ENCODE measurements at regions not wholly inside any gene's neighbourhood (a gene's known extent, or its start where the extent isn't known, plus 50 kb on each side); places are given as distances from the start of the nearest gene placed in this dataset.
"Not testable (repeated sequence)": the region's sequence is repeated elsewhere in the genome, so short reads cannot be mapped to it uniquely, and the experiment has no call there.

DNA sequence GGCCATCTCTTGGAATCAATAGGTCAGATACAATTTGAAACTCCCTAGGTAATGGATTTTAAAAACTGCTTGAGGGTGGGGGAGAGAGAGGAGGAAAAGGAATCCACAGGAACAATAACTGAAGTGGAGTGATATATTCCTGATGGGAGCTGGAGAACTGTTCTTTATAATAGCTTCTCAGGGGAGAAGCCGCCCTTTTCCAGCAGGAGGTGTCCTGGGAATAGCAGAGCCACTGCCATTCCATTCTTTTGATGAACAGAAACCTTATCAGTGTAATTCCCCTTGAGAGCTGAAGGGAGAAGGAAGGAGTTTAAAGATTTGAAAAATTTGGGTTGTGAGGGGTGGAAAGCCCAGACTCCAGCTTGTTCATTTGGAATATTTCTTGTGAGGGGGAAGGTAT, 504.9 kb upstream of the DPH6 start:
- peaks cover 9% of the 10 kb centered on the region for H3K9me3 Mint-ChIP-seq

DNA sequence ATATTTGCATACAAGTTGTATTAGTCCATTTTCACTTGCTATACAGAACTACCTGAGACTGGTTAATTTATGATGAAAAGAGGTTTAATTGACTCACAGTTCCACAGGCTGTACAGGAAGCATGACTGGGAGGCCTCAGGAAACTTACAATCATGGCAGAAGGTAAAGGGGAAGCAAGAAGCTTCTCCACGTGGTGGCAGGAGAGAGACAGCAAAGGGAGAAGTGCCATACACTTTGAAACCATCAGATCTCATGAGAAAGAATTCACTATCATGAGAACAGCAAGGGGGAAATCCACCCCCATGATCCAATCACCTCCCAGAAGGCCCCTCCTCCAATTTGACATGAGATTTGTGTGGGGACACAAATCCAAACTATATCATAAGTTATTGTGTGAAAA, 506.7 kb upstream of the DPH6 start:
- DNase-seq (ENCODE audit: low spot score in 2 of 2, unreplicated experiment in 2 of 2); H3K27me3 Mint-ChIP-seq (ENCODE audit: low read depth); H3K9me3 Mint-ChIP-seq; H3K27ac Mint-ChIP-seq; H3K36me3 Mint-ChIP-seq; H3K4me3 Mint-ChIP-seq: not testable (repeated sequence)
- H3K4me1 Mint-ChIP-seq: peaks cover 12% of the 10 kb centered on the region

More for the DNA sequence above, 504.9 kb upstream of the DPH6 start:
- TF ChIP-seq, protein P1, sequence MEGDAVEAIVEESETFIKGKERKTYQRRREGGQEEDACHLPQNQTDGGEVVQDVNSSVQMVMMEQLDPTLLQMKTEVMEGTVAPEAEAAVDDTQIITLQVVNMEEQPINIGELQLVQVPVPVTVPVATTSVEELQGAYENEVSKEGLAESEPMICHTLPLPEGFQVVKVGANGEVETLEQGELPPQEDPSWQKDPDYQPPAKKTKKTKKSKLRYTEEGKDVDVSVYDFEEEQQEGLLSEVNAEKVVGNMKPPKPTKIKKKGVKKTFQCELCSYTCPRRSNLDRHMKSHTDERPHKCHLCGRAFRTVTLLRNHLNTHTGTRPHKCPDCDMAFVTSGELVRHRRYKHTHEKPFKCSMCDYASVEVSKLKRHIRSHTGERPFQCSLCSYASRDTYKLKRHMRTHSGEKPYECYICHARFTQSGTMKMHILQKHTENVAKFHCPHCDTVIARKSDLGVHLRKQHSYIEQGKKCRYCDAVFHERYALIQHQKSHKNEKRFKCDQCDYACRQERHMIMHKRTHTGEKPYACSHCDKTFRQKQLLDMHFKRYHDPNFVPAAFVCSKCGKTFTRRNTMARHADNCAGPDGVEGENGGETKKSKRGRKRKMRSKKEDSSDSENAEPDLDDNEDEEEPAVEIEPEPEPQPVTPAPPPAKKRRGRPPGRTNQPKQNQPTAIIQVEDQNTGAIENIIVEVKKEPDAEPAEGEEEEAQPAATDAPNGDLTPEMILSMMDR (IDR thresholded peaks at IDR 0.05; ENCODE audit: unreplicated experiment): no peak
- H3K36me3 Mint-ChIP-seq: peaks cover 4% of the 10 kb centered on the region
- no peaks in the 10 kb centered on the region for H3K27me3 Mint-ChIP-seq (ENCODE audit: low read depth)
- no peak for DNase-seq (ENCODE audit: low spot score in 2 of 2, unreplicated experiment in 2 of 2)
- no peak overlapping the region for H3K27ac Mint-ChIP-seq
- no peak overlapping the region for H3K4me3 Mint-ChIP-seq
- peaks cover 12% of the 10 kb centered on the region for H3K4me1 Mint-ChIP-seq

DNA sequence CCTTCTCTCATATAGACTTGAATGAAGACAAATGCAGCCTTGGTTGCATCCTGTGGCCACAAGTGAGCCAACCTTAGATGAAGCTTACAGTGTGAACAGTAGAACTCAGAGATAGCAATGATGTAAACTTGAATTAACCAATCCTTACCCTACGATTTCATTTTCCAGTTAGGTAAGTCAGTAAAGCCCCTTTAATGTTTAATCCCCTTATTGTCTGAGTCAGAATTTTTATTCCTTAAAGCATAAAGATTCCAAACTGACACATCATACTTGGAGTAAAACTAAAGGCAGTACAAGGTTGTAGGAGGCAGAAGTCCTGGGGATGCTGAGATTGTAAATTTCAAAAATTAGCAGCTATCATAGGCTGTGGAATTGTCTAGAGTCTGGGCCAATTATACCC, 507.8 kb upstream of the DPH6 start:
- no peak for DNase-seq (ENCODE audit: low spot score in 2 of 2, unreplicated experiment in 2 of 2)
- Mint-ChIP-seq H3K36me3 (peaks cover 4% of the 10 kb centered on the region), H3K9me3 (peaks cover 9% of the 10 kb centered on the region), H3K27ac (no peak overlapping the region), H3K4me3 (no peak overlapping the region), H3K27me3 (ENCODE audit: low read depth) (no peaks in the 10 kb centered on the region), H3K4me1 (peaks cover 12% of the 10 kb centered on the region)
- TF ChIP-seq, protein P1 (IDR thresholded peaks at IDR 0.05; ENCODE audit: unreplicated experiment): no peak

DNA sequence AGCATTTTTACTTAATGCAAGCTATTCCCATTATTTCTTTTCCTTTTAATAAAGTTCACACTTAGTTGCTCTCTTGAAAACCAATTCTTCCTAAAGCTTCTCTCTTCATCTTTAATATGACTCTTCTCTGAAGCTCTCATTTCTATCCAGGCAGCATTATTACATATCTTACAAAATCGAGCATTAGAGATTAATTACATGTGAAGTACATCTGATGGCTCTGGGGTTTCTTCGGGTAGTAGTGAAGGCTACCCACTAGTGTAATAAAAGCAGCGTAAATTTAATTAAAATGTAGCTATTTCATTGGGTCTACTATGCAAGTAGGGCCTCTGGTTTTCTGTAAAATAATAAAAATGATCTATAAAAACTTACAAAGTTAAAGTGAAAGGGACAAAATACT, 513.6 kb upstream of the DPH6 start:
- Mint-ChIP-seq H3K36me3 (no peaks in the 10 kb centered on the region), H3K9me3 (peaks cover 4% of the 10 kb centered on the region), H3K27me3 (ENCODE audit: low read depth) (no peaks in the 10 kb centered on the region), H3K4me1 (peaks cover 6% of the 10 kb centered on the region), H3K4me3 (no peak overlapping the region), H3K27ac (no peak overlapping the region)
- TF ChIP-seq, protein P1 (IDR thresholded peaks at IDR 0.05; ENCODE audit: unreplicated experiment): no peak
- no peak for DNase-seq (ENCODE audit: low spot score in 2 of 2, unreplicated experiment in 2 of 2)

DNA sequence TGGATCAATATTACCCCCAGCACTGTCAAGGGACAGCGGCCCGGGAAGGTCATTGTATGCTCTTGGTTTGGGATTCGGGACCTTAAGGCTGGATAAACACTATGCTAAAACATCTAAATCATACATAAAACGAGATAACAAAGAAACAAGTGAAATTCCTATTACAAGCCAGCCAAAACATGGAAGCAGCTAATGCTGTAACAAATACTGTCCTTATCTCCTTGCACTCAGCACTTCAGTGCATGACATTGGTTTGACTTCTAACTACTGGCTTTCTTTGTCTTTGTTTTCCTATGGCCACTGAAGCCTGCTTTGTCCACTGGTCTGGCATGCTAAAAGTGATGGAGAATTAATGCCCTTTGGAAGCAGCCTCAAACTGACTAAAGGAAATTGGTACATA, 516.4 kb upstream of the DPH6 start:
- no peaks in the 10 kb centered on the region for H3K9me3 Mint-ChIP-seq
- H3K36me3 Mint-ChIP-seq: no peaks in the 10 kb centered on the region
- no peaks in the 10 kb centered on the region for H3K4me1 Mint-ChIP-seq
- no peak overlapping the region for H3K27ac Mint-ChIP-seq
- TF ChIP-seq, protein P1 (IDR thresholded peaks at IDR 0.05; ENCODE audit: unreplicated experiment): no peak
- no peak for DNase-seq (ENCODE audit: low spot score in 2 of 2, unreplicated experiment in 2 of 2)
- H3K27me3 Mint-ChIP-seq (ENCODE audit: low read depth): no peaks in the 10 kb centered on the region
- H3K4me3 Mint-ChIP-seq: no peak overlapping the region

DNA sequence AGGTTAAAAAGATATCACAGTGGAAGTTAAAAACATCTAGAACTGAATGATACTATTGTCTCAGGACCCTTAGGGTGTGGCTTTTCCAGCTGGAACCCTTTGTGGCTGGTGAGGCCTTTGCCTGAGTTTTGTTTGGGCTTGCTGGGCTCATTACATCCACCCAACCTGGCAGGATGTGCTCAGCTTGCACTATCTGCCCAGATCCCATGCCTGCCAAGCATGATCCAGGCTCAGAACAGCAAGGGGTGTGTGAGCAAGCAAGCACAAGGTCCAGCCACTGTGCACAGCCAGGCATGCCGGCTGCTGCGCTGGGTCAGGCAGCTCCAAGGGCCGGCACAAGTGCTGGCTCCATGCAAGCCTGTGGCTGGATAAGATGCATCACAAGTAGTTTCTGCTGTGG, 512.7 kb upstream of the CDIN1 start:
- no peak overlapping the region for H3K4me3 Mint-ChIP-seq
- no peaks in the 10 kb centered on the region for H3K27me3 Mint-ChIP-seq (ENCODE audit: low read depth)
- peaks cover 3% of the 10 kb centered on the region for H3K9me3 Mint-ChIP-seq
- no peak for DNase-seq (ENCODE audit: low spot score in 2 of 2, unreplicated experiment in 2 of 2)
- TF ChIP-seq, protein P1 (IDR thresholded peaks at IDR 0.05; ENCODE audit: unreplicated experiment): no peak
- no peak overlapping the region for H3K27ac Mint-ChIP-seq
- H3K4me1 Mint-ChIP-seq: no peaks in the 10 kb centered on the region
- no peaks in the 10 kb centered on the region for H3K36me3 Mint-ChIP-seq

Data from mesothelial cell of epicardium (in vitro differentiated cells).